Activated CD8-positive, alpha-beta T cell treated with anti-CD3 and anti-CD28 coated beads for 36 hours (primary cell): ENCODE measurements at regions not wholly inside any gene's neighbourhood (a gene's known extent, or its start where the extent isn't known, plus 50 kb on each side); places are given as distances from the start of the nearest gene placed in this dataset.

ENCODE experiments used
- ATAC-seq: fragments of 200-7000 bp; cut with Tn5 transposase; one replicate; pipeline ENCODE4 v1.10.0; 2021; ENCODE audit warnings: mild to moderate bottlenecking, moderate library complexity
- CTCF ChIA-PET: fragments of 350-600 bp; sonication (Branson Sonifier 250); formaldehyde crosslinking; loops from one replicate; lab custom pipeline; 2021; ENCODE audit warnings: antibody characterized with exemption; lab: Charles Lee
- POLR2A ChIA-PET: fragments of 350-600 bp; sonication (Branson Sonifier 250); formaldehyde crosslinking; loops from one replicate; lab custom pipeline; 2021; ENCODE audit warnings: antibody characterized with exemption; lab: Charles Lee
- DNase-seq: peaks from one replicate; pipeline ENCODE4 v3.0.0-alpha.2; 2020
- H3K27ac Mint-ChIP-seq: one replicate; pipeline ENCODE4 v1.8.0; 2021; ENCODE audit warnings: mild to moderate bottlenecking, mixed read lengths
- H3K27me3 Mint-ChIP-seq: one replicate; pipeline ENCODE4 v1.8.0; 2021; ENCODE audit warnings: mixed read lengths
- H3K36me3 Mint-ChIP-seq: one replicate; pipeline ENCODE4 v1.8.0; 2021; ENCODE audit warnings: low read depth, mixed read lengths
- H3K4me1 Mint-ChIP-seq: one replicate; pipeline ENCODE4 v1.8.0; 2021; ENCODE audit warnings: low read depth, mixed read lengths
- H3K4me3 Mint-ChIP-seq: one replicate; pipeline ENCODE4 v1.8.0; 2021; ENCODE audit warnings: mild to moderate bottlenecking, moderate library complexity, mixed read lengths
- H3K9me3 Mint-ChIP-seq: one replicate; pipeline ENCODE4 v1.8.0; 2021; ENCODE audit warnings: mixed read lengths
- CTCF ChIP-seq: fragments of 200-600 bp; IDR thresholded peaks from one replicate; pipeline ENCODE4 v1.8.0; 2022; ENCODE audit warnings: antibody characterized with exemption, mild to moderate bottlenecking
- intact Hi-C: fragments of 100-400 bp; cut with micrococcal nuclease; formaldehyde crosslinking; loops from one replicate; pipeline ENCODE4 v1.10.0; 2022

- ChIA-PET CTCF (no interaction called here), POLR2A (no interaction called here)
- no peaks in the 10 kb centered on the region for H3K36me3 Mint-ChIP-seq
- no peak for DNase-seq
- no peak overlapping the region for H3K27ac Mint-ChIP-seq
- no peak overlapping the region for H3K4me3 Mint-ChIP-seq
- no peaks in the 10 kb centered on the region for H3K9me3 Mint-ChIP-seq
- TF ChIP-seq CTCF = no peak
- no peaks in the 10 kb centered on the region for H3K27me3 Mint-ChIP-seq
- intact Hi-C loops = no loop called here
- ATAC-seq = no peak
- H3K4me1 Mint-ChIP-seq = no peaks in the 10 kb centered on the region
Measured at GRCh38 chr2:147232225-147232669, 612.6 kb upstream of the ACVR2A start.

GRCh38 chr2:147231607-147232006 lies 613.2 kb upstream of the ACVR2A start:
- Mint-ChIP-seq H3K9me3 (no peaks in the 10 kb centered on the region), H3K27me3 (no peaks in the 10 kb centered on the region), H3K4me1 (no peaks in the 10 kb centered on the region), H3K4me3 (no peak overlapping the region), H3K27ac (no peak overlapping the region), H3K36me3 (no peaks in the 10 kb centered on the region)
- TF ChIP-seq CTCF = no peak
- intact Hi-C loops = no loop called here
- DNase-seq (no peak), ATAC-seq (no peak)
- CTCF ChIA-PET = no interaction called here
- POLR2A ChIA-PET = no interaction called here

- intact Hi-C loops = no loop called here
- POLR2A ChIA-PET = no interaction called here
- CTCF ChIA-PET = no interaction called here
- Mint-ChIP-seq H3K9me3 (no peaks in the 10 kb centered on the region), H3K4me3 (no peak overlapping the region), H3K36me3 (no peaks in the 10 kb centered on the region), H3K27me3 (no peaks in the 10 kb centered on the region), H3K4me1 (no peaks in the 10 kb centered on the region), H3K27ac (no peak overlapping the region)
- no peak for DNase-seq
- ATAC-seq = no peak
- no peak for TF ChIP-seq CTCF
Measured at GRCh38 chr2:147231081-147231480, 613.7 kb upstream of the ACVR2A start.

GRCh38 chr2:147227313-147227712 lies 617.5 kb upstream of the ACVR2A start:
- no peaks in the 10 kb centered on the region for H3K4me1 Mint-ChIP-seq
- peaks cover under 1% of the 10 kb centered on the region for H3K9me3 Mint-ChIP-seq
- ChIA-PET POLR2A (no interaction called here), CTCF (no interaction called here)
- no peaks in the 10 kb centered on the region for H3K36me3 Mint-ChIP-seq
- ATAC-seq (no peak), DNase-seq (no peak)
- no peak overlapping the region for H3K27ac Mint-ChIP-seq
- TF ChIP-seq CTCF = no peak
- no peaks in the 10 kb centered on the region for H3K27me3 Mint-ChIP-seq
- intact Hi-C loops = no loop called here
- H3K4me3 Mint-ChIP-seq = no peak overlapping the region

GRCh38 chr2:147224070-147224469 lies 620.8 kb upstream of the ACVR2A start:
- Mint-ChIP-seq H3K36me3 (no peaks in the 10 kb centered on the region), H3K9me3 (peaks cover 7% of the 10 kb centered on the region), H3K4me3 (no peak overlapping the region), H3K4me1 (no peaks in the 10 kb centered on the region), H3K27me3 (no peaks in the 10 kb centered on the region), H3K27ac (no peak overlapping the region)
- no peak for TF ChIP-seq CTCF
- ATAC-seq (no peak), DNase-seq (no peak)
- ChIA-PET CTCF (no interaction called here), POLR2A (no interaction called here)
- intact Hi-C loops = no loop called here
